ENCODE measurements at regions not wholly inside any gene's neighbourhood (a gene's known extent, or its start where the extent isn't known, plus 50 kb on each side); places are given as distances from the start of the nearest gene placed in this dataset.

- Histone ChIP-seq H3K4me1 (ENCODE audit: control insufficient read depth, insufficient read depth, low read length) (no peaks in the 10 kb centered on the region), H3K4me3 (no peak overlapping the region), H4K20me1 (ENCODE audit: control insufficient read depth, insufficient read depth) (no peaks in the 10 kb centered on the region), H3K79me2 (ENCODE audit: control insufficient read depth, insufficient read depth, low read length) (no peaks in the 10 kb centered on the region), H3K4me2 (ENCODE audit: control insufficient read depth, insufficient read depth) (no peak overlapping the region), H3K36me3 (ENCODE audit: control insufficient read depth in 2 of 2, insufficient read depth in 2 of 2, low read length in 1 of 2) (no peaks in the 10 kb centered on the region), H3K27me3 (replicated peaks in 1 of 2; ENCODE audit: control insufficient read depth in 2 of 2, insufficient read depth in 2 of 2, low read length in 1 of 2) (no peaks in the 10 kb centered on the region), H3K27ac (ENCODE audit: control insufficient read depth, insufficient read depth) (no peak overlapping the region), H3K9ac (ENCODE audit: control insufficient read depth, insufficient read depth, low read length) (no peak overlapping the region), H3K9me3 (replicated peaks; ENCODE audit: control insufficient read depth, insufficient read depth, low read length) (no peaks in the 10 kb centered on the region), H2AFZ (ENCODE audit: control insufficient read depth, low read depth, low read length) (no peak overlapping the region)
- ATAC-seq (no peak), DNase-seq (ENCODE audit: low read depth, low spot score) (no peak), FAIRE-seq (no peak)
- POLR2A ChIA-PET = no interaction called here
- CTCF ChIA-PET = no interaction called here
- in situ Hi-C loops (cut with MboI) (no loop called here), intact Hi-C loops (cut with micrococcal nuclease; ENCODE audit: unreplicated experiment) (no loop called here)
- RAD21 ChIA-PET (ENCODE audit: unreplicated experiment) = no interaction called here
- 37% methylated on average over 2 of the region's 2 CpGs for WGBS (ENCODE audit: insufficient coverage, insufficient replicate concordance, low lambda C conversion rate, missing lambda C conversion rate)
- TF ChIP-seq MYC (IDR thresholded peaks at IDR 0.05; ENCODE audit: insufficient read depth, insufficient read length, insufficient replicate concordance, low read length, severe bottlenecking) (no peak), PKNOX1 (IDR thresholded peaks at IDR 0.05) (no peak)
- no TSS peak for BruUV-seq (replicated peaks)
- SMC1A ChIA-PET (ENCODE audit: uncharacterized antibody, unreplicated experiment) = interaction anchor here (0.6 kb wide), 1 partner anchor 39 kb away, joined by 3 read pairs; no protein-coding TSS in a partner anchor
Measured at GRCh38 chr6:104306211-104306610, 553.5 kb downstream of the HACE1 start.

- ATAC-seq (no peak), DNase-seq (ENCODE audit: low read depth, low spot score) (no peak), FAIRE-seq (no peak)
- H3K36me3 ChIP-seq (ENCODE audit: control insufficient read depth in 2 of 2, insufficient read depth in 2 of 2, low read length in 1 of 2) = no peaks in the 10 kb centered on the region
- ChIA-PET POLR2A (no interaction called here), CTCF (no interaction called here), RAD21 (ENCODE audit: unreplicated experiment) (no interaction called here), SMC1A (ENCODE audit: uncharacterized antibody, unreplicated experiment) (no interaction called here)
- WGBS (ENCODE audit: insufficient coverage, insufficient replicate concordance, low lambda C conversion rate, missing lambda C conversion rate) = 12% methylated on average over 5 of the region's 5 CpGs
- H3K4me2 ChIP-seq (ENCODE audit: control insufficient read depth, insufficient read depth) = no peak overlapping the region
- H2AFZ ChIP-seq (ENCODE audit: control insufficient read depth, low read depth, low read length) = no peak overlapping the region
- no TSS peak for BruUV-seq (replicated peaks)
- H3K27me3 ChIP-seq (replicated peaks in 1 of 2; ENCODE audit: control insufficient read depth in 2 of 2, insufficient read depth in 2 of 2, low read length in 1 of 2) = no peaks in the 10 kb centered on the region
- intact Hi-C loops (cut with micrococcal nuclease; ENCODE audit: unreplicated experiment) (no loop called here), in situ Hi-C loops (cut with MboI) (no loop called here)
- H3K4me3 ChIP-seq = no peak overlapping the region
- no peaks in the 10 kb centered on the region for H3K4me1 ChIP-seq (ENCODE audit: control insufficient read depth, insufficient read depth, low read length)
- H3K9ac ChIP-seq (ENCODE audit: control insufficient read depth, insufficient read depth, low read length) = no peak overlapping the region
- H3K27ac ChIP-seq (ENCODE audit: control insufficient read depth, insufficient read depth) = no peak overlapping the region
- H3K79me2 ChIP-seq (ENCODE audit: control insufficient read depth, insufficient read depth, low read length) = no peaks in the 10 kb centered on the region
- H3K9me3 ChIP-seq (replicated peaks; ENCODE audit: control insufficient read depth, insufficient read depth, low read length) = no peaks in the 10 kb centered on the region
- H4K20me1 ChIP-seq (ENCODE audit: control insufficient read depth, insufficient read depth) = no peaks in the 10 kb centered on the region
- TF ChIP-seq KAT2A (conservative IDR thresholded peaks at IDR 0.05; ENCODE audit: control insufficient read depth, low read depth, low read length) = no peak
- TF ChIP-seq ESRRA (IDR thresholded peaks at IDR 0.05; ENCODE audit: low read length) = no peak
- TF ChIP-seq RAD51 (IDR thresholded peaks at IDR 0.05) = no peak
- TF ChIP-seq NR2F1 (conservative IDR thresholded peaks at IDR 0.05) = no peak
- TF ChIP-seq BCL11A (IDR thresholded peaks at IDR 0.05; ENCODE audit: low read depth, low read length) = no peak
- TF ChIP-seq ZZZ3 (IDR thresholded peaks at IDR 0.05; ENCODE audit: control insufficient read depth, insufficient read length, low read depth) = no peak
- TF ChIP-seq RAD21 (IDR thresholded peaks at IDR 0.05; ENCODE audit: insufficient read depth, low read depth, low read length) = no peak
- TF ChIP-seq EZH2 (IDR thresholded peaks at IDR 0.05; ENCODE audit: borderline replicate concordance, control insufficient read depth, low read depth, low read length) = no peak
- TF ChIP-seq TCF7 (IDR thresholded peaks at IDR 0.05; ENCODE audit: borderline replicate concordance) = no peak
- TF ChIP-seq RUNX3 (IDR thresholded peaks at IDR 0.05; ENCODE audit: low read length) = no peak
- no peak for TF ChIP-seq SMC3 (IDR thresholded peaks at IDR 0.05; ENCODE audit: borderline replicate concordance, low read length)
- TF ChIP-seq ZBTB40 (IDR thresholded peaks at IDR 0.05; ENCODE audit: borderline replicate concordance) = no peak
- TF ChIP-seq ATF7 (IDR thresholded peaks at IDR 0.05; ENCODE audit: low read depth) = no peak
- TF ChIP-seq ZSCAN29 (IDR thresholded peaks at IDR 0.05) = no peak
Measured at GRCh38 chr6:104305206-104305605, 554.5 kb downstream of the HACE1 start.
